ENCODE measurements at regions not wholly inside any gene's neighbourhood (a gene's known extent, or its start where the extent isn't known, plus 50 kb on each side); places are given as distances from the start of the nearest gene placed in this dataset.

- Histone ChIP-seq H3K14ac (ENCODE audit: low read length in 2 of 2) (no peak overlapping the region), H3K9ac (ENCODE audit: low read length) (no peak overlapping the region), H3K36me3 (ENCODE audit: control insufficient read depth in 1 of 2, insufficient read depth in 2 of 2, low read depth in 1 of 2, low read length in 2 of 2) (no peaks in the 10 kb centered on the region), H3K4ac (ENCODE audit: low read depth in 1 of 2, low read length in 2 of 2) (no peak overlapping the region), H3K9me3 (ENCODE audit: control insufficient read depth, low read length) (no peaks in the 10 kb centered on the region), H3K23ac (ENCODE audit: low read length in 2 of 2) (no peak overlapping the region), H2AK5ac (ENCODE audit: low read length, severe bottlenecking) (no peak overlapping the region), H3K4me2 (ENCODE audit: low read length, poor library complexity, severe bottlenecking) (no peak overlapping the region), H3K27ac (ENCODE audit: low read length, poor library complexity, severe bottlenecking) (no peak overlapping the region), H3K4me3 (ENCODE audit: insufficient read depth in 1 of 2, low read depth in 1 of 2, low read length in 2 of 2) (no peak overlapping the region), H4K91ac (ENCODE audit: low read length) (no peak overlapping the region), H2BK5ac (ENCODE audit: low read depth, low read length, poor library complexity, severe bottlenecking) (no peak overlapping the region), H4K8ac (ENCODE audit: low read length) (no peak overlapping the region), H2BK12ac (ENCODE audit: low read length in 2 of 2) (peak overlapping the region in 1 of 2 experiments; percentile 44), H3K4me1 (ENCODE audit: control insufficient read depth, insufficient read depth, low read depth, low read length) (no peaks in the 10 kb centered on the region), H2BK120ac (ENCODE audit: low read depth, low read length) (no peak overlapping the region), H2AFZ (ENCODE audit: low read depth, low read length) (no peak overlapping the region), H2BK15ac (ENCODE audit: low read depth, poor library complexity, severe bottlenecking) (no peak overlapping the region), H3K18ac (ENCODE audit: low read depth in 1 of 2, low read length in 2 of 2) (no peak overlapping the region), H3K27me3 (ENCODE audit: control insufficient read depth in 1 of 2, insufficient read depth in 1 of 2, low read length in 2 of 2) (no peaks in the 10 kb centered on the region), H3K79me1 (replicated peaks; ENCODE audit: low read length, poor library complexity, severe bottlenecking) (no peaks in the 10 kb centered on the region)
- 27% methylated on average over 2 of the region's 2 CpGs for WGBS
- DNase-seq: no peak
These were observed 145.1 kb upstream of the PRDM1 start for GRCh38 chr6:105940990-105941389.

- no peaks in the 10 kb centered on the region for H3K4me1 ChIP-seq (ENCODE audit: control insufficient read depth, insufficient read depth, low read depth, low read length)
- no peaks in the 10 kb centered on the region for H3K36me3 ChIP-seq (ENCODE audit: control insufficient read depth in 1 of 2, insufficient read depth in 2 of 2, low read depth in 1 of 2, low read length in 2 of 2)
- no peaks in the 10 kb centered on the region for H3K9me3 ChIP-seq (ENCODE audit: control insufficient read depth, low read length)
- H3K23ac ChIP-seq (ENCODE audit: low read length in 2 of 2): no peak overlapping the region
- H2BK12ac ChIP-seq (ENCODE audit: low read length in 2 of 2): no peak overlapping the region
- no peak overlapping the region for H3K4me3 ChIP-seq (ENCODE audit: insufficient read depth in 1 of 2, low read depth in 1 of 2, low read length in 2 of 2)
- 74% methylated on average over 2 of the region's 2 CpGs for WGBS
- H3K27ac ChIP-seq (ENCODE audit: low read length, poor library complexity, severe bottlenecking): no peak overlapping the region
- H3K4ac ChIP-seq (ENCODE audit: low read depth in 1 of 2, low read length in 2 of 2): no peak overlapping the region
- no peak overlapping the region for H4K8ac ChIP-seq (ENCODE audit: low read length)
- no peak overlapping the region for H2AK5ac ChIP-seq (ENCODE audit: low read length, severe bottlenecking)
- H2BK120ac ChIP-seq (ENCODE audit: low read depth, low read length): no peak overlapping the region
- no peak overlapping the region for H2BK5ac ChIP-seq (ENCODE audit: low read depth, low read length, poor library complexity, severe bottlenecking)
- H3K27me3 ChIP-seq (ENCODE audit: control insufficient read depth in 1 of 2, insufficient read depth in 1 of 2, low read length in 2 of 2): no peaks in the 10 kb centered on the region
- no peak overlapping the region for H2BK15ac ChIP-seq (ENCODE audit: low read depth, poor library complexity, severe bottlenecking)
- no peak overlapping the region for H3K14ac ChIP-seq (ENCODE audit: low read length in 2 of 2)
- DNase-seq: no peak
- no peak overlapping the region for H3K18ac ChIP-seq (ENCODE audit: low read depth in 1 of 2, low read length in 2 of 2)
- H3K9ac ChIP-seq (ENCODE audit: low read length): no peak overlapping the region
- H3K4me2 ChIP-seq (ENCODE audit: low read length, poor library complexity, severe bottlenecking): no peak overlapping the region
- H2AFZ ChIP-seq (ENCODE audit: low read depth, low read length): no peak overlapping the region
- H4K91ac ChIP-seq (ENCODE audit: low read length): no peak overlapping the region
- no peaks in the 10 kb centered on the region for H3K79me1 ChIP-seq (replicated peaks; ENCODE audit: low read length, poor library complexity, severe bottlenecking)
These were observed 149.2 kb upstream of the PRDM1 start for GRCh38 chr6:105936972-105937371.

- Histone ChIP-seq H2BK120ac (ENCODE audit: low read depth, low read length) (no peak overlapping the region), H3K79me1 (replicated peaks; ENCODE audit: low read length, poor library complexity, severe bottlenecking) (no peaks in the 10 kb centered on the region), H3K4me1 (ENCODE audit: control insufficient read depth, insufficient read depth, low read depth, low read length) (no peaks in the 10 kb centered on the region), H3K9me3 (ENCODE audit: control insufficient read depth, low read length) (no peaks in the 10 kb centered on the region), H2BK5ac (ENCODE audit: low read depth, low read length, poor library complexity, severe bottlenecking) (no peak overlapping the region), H3K4ac (ENCODE audit: low read depth in 1 of 2, low read length in 2 of 2) (no peak overlapping the region), H3K27ac (ENCODE audit: low read length, poor library complexity, severe bottlenecking) (no peak overlapping the region), H3K36me3 (ENCODE audit: control insufficient read depth in 1 of 2, insufficient read depth in 2 of 2, low read depth in 1 of 2, low read length in 2 of 2) (no peaks in the 10 kb centered on the region), H3K18ac (ENCODE audit: low read depth in 1 of 2, low read length in 2 of 2) (no peak overlapping the region), H3K27me3 (ENCODE audit: control insufficient read depth in 1 of 2, insufficient read depth in 1 of 2, low read length in 2 of 2) (no peaks in the 10 kb centered on the region), H3K14ac (ENCODE audit: low read length in 2 of 2) (no peak overlapping the region), H3K23ac (ENCODE audit: low read length in 2 of 2) (no peak overlapping the region), H4K91ac (ENCODE audit: low read length) (no peak overlapping the region), H3K9ac (ENCODE audit: low read length) (no peak overlapping the region), H2BK12ac (ENCODE audit: low read length in 2 of 2) (no peak overlapping the region), H2BK15ac (ENCODE audit: low read depth, poor library complexity, severe bottlenecking) (no peak overlapping the region), H4K8ac (ENCODE audit: low read length) (no peak overlapping the region), H2AFZ (ENCODE audit: low read depth, low read length) (no peak overlapping the region), H3K4me2 (ENCODE audit: low read length, poor library complexity, severe bottlenecking) (no peak overlapping the region), H2AK5ac (ENCODE audit: low read length, severe bottlenecking) (no peak overlapping the region), H3K4me3 (ENCODE audit: insufficient read depth in 1 of 2, low read depth in 1 of 2, low read length in 2 of 2) (no peak overlapping the region)
- WGBS: 55% methylated on average over 2 of the region's 4 CpGs
- DNase-seq: peak; percentile 33
These were observed 150.7 kb upstream of the PRDM1 start for GRCh38 chr6:105935416-105935815.

GRCh38 chr6:105934708-105935107, 151.4 kb upstream of the PRDM1 start:
- Histone ChIP-seq H3K36me3 (ENCODE audit: control insufficient read depth in 1 of 2, insufficient read depth in 2 of 2, low read depth in 1 of 2, low read length in 2 of 2) (no peaks in the 10 kb centered on the region), H3K9me3 (ENCODE audit: control insufficient read depth, low read length) (no peaks in the 10 kb centered on the region), H4K91ac (ENCODE audit: low read length) (no peak overlapping the region), H3K18ac (ENCODE audit: low read depth in 1 of 2, low read length in 2 of 2) (no peak overlapping the region), H2AK5ac (ENCODE audit: low read length, severe bottlenecking) (no peak overlapping the region), H2BK120ac (ENCODE audit: low read depth, low read length) (no peak overlapping the region), H2BK15ac (ENCODE audit: low read depth, poor library complexity, severe bottlenecking) (no peak overlapping the region), H3K4me3 (ENCODE audit: insufficient read depth in 1 of 2, low read depth in 1 of 2, low read length in 2 of 2) (no peak overlapping the region), H3K27ac (ENCODE audit: low read length, poor library complexity, severe bottlenecking) (no peak overlapping the region), H3K79me1 (replicated peaks; ENCODE audit: low read length, poor library complexity, severe bottlenecking) (no peaks in the 10 kb centered on the region), H3K4me2 (ENCODE audit: low read length, poor library complexity, severe bottlenecking) (no peak overlapping the region), H3K23ac (ENCODE audit: low read length in 2 of 2) (no peak overlapping the region), H4K8ac (ENCODE audit: low read length) (no peak overlapping the region), H3K4me1 (ENCODE audit: control insufficient read depth, insufficient read depth, low read depth, low read length) (no peaks in the 10 kb centered on the region), H3K4ac (ENCODE audit: low read depth in 1 of 2, low read length in 2 of 2) (no peak overlapping the region), H3K27me3 (ENCODE audit: control insufficient read depth in 1 of 2, insufficient read depth in 1 of 2, low read length in 2 of 2) (no peaks in the 10 kb centered on the region), H3K14ac (ENCODE audit: low read length in 2 of 2) (no peak overlapping the region), H3K9ac (ENCODE audit: low read length) (no peak overlapping the region), H2BK5ac (ENCODE audit: low read depth, low read length, poor library complexity, severe bottlenecking) (no peak overlapping the region), H2AFZ (ENCODE audit: low read depth, low read length) (no peak overlapping the region), H2BK12ac (ENCODE audit: low read length in 2 of 2) (peak overlapping the region in 1 of 2 experiments; percentile 54)
- DNase-seq: no peak
- 96% methylated on average over 3 of the region's 5 CpGs for WGBS

Measured in mesenchymal stem cell (in vitro differentiated cells and primary cell).